IMR-90 (cell line): ENCODE measurements at regions not wholly inside any gene's neighbourhood (a gene's known extent, or its start where the extent isn't known, plus 50 kb on each side); places are given as distances from the start of the nearest gene placed in this dataset.

Experiments used
- ATAC-seq: fragments of 200-7000 bp; cut with Tn5 transposase; 2 replicates; pipeline ENCODE4 v1.9.1; 2020; ENCODE audit warnings: low read depth, mild to moderate bottlenecking, moderate library complexity
- BruUV-seq: library from RNA; stranded (reverse); fragments of 400-500 nt; replicated peaks from 2 replicates; lab custom pipeline; 2021; lab: Mats Ljungman, UMichigan
- CTCF ChIA-PET: fragments of 300-600 bp; formaldehyde crosslinking; extraction: SDS; loops from one replicate; lab custom pipeline; 2021; ENCODE audit warnings: antibody characterized with exemption; lab: Yijun Ruan, JAX
- POLR2A ChIA-PET: fragments of 300-600 bp; sonication (Branson Sonifier 250); formaldehyde crosslinking; loops from one replicate; lab custom pipeline; 2022; ENCODE audit warnings: antibody characterized with exemption; ENCODE audit not compliant: unreplicated experiment; lab: Charles Lee
- DNase-seq: peaks from one replicate; pipeline ENCODE4 v3.0.0; 2013
- H2AFZ ChIP-seq: replicated peaks from 2 replicates; pipeline ENCODE3; 2013; ENCODE audit warnings: low read length, mild to moderate bottlenecking; ENCODE audit not compliant: poor library complexity
- H2AK5ac ChIP-seq: 2 replicates; pipeline ENCODE4 v1.6.1; 2013; ENCODE audit warnings: low read depth, low read length, inconsistent platforms
- H2AK9ac ChIP-seq: replicated peaks from 2 replicates; pipeline ENCODE3; 2013; ENCODE audit warnings: mild to moderate bottlenecking, low read depth, low read length, moderate library complexity; ENCODE audit not compliant: poor library complexity
- H2BK120ac ChIP-seq: 2 replicates; pipeline ENCODE4 v1.6.1; 2013; ENCODE audit warnings: low read depth, low read length, inconsistent platforms
- H2BK15ac ChIP-seq: 3 replicates; pipeline ENCODE4 v1.6.1; 2013; ENCODE audit warnings: low read depth, low read length, inconsistent platforms
- H2BK20ac ChIP-seq: 2 replicates; pipeline ENCODE4 v1.6.1; 2013; ENCODE audit warnings: low read depth, mild to moderate bottlenecking, inconsistent platforms, low read length, moderate library complexity
- H2BK5ac ChIP-seq: 2 replicates; pipeline ENCODE4 v1.6.1; 2013; ENCODE audit warnings: mild to moderate bottlenecking, low read depth, low read length, inconsistent platforms; ENCODE audit not compliant: poor library complexity, severe bottlenecking
- H3K14ac ChIP-seq: replicated peaks from 2 replicates; pipeline ENCODE4 v1.6.1; 2013; ENCODE audit warnings: low read depth, low read length, inconsistent platforms
- H3K18ac ChIP-seq: 2 replicates; pipeline ENCODE4 v1.6.1; 2013; ENCODE audit warnings: low read depth, low read length, control low read depth
- H3K23ac ChIP-seq: 2 replicates; pipeline ENCODE4 v1.6.1; 2013; ENCODE audit warnings: low read depth, low read length, inconsistent platforms
- H3K27ac ChIP-seq: 2 replicates; pipeline ENCODE4 v1.5.1; 2013; ENCODE audit warnings: mild to moderate bottlenecking, control low read depth, low read length; ENCODE audit not compliant: insufficient read depth
- H3K27me3 ChIP-seq: 2 replicates; pipeline ENCODE4 v1.6.1; 2013; ENCODE audit warnings: low read length; ENCODE audit not compliant: control insufficient read depth, insufficient read depth
- H3K36me3 ChIP-seq: 2 replicates; pipeline ENCODE4 v1.6.1; 2013; ENCODE audit warnings: low read length, mixed read lengths; ENCODE audit not compliant: control insufficient read depth, insufficient read depth
- H3K4ac ChIP-seq: 2 replicates; pipeline ENCODE4 v1.6.1; 2013; ENCODE audit warnings: low read depth, low read length, inconsistent platforms
- H3K4me1 ChIP-seq: 2 replicates; pipeline ENCODE4 v1.6.1; 2013; ENCODE audit warnings: low read length, mixed read lengths; ENCODE audit not compliant: control insufficient read depth, insufficient read depth
- H3K4me2 ChIP-seq: 2 replicates; pipeline ENCODE4 v1.6.1; 2013; ENCODE audit warnings: low read depth, mild to moderate bottlenecking, control low read depth, low read length, moderate library complexity
- H3K4me3 ChIP-seq: 2 replicates; pipeline ENCODE4 v1.5.1; 2013; ENCODE audit warnings: low read depth, mild to moderate bottlenecking, control low read depth, low read length, moderate library complexity; ENCODE audit not compliant: insufficient read depth
- H3K56ac ChIP-seq: 2 replicates; pipeline ENCODE4 v1.6.1; 2013; ENCODE audit warnings: low read length, inconsistent platforms; ENCODE audit not compliant: insufficient read depth; ENCODE audit errors: extremely low read depth
- H3K79me1 ChIP-seq, 2 experiments: 2 replicates each; pipeline ENCODE4 v1.6.1; 2013; ENCODE audit warnings: low read length in 2 of 2, inconsistent platforms in 1 of 2, low read depth in 1 of 2
- H3K9ac ChIP-seq: 2 replicates; pipeline ENCODE4 v1.6.1; 2013; ENCODE audit warnings: low read depth, low read length, control low read depth
- H3K9me1 ChIP-seq: 2 replicates; pipeline ENCODE4 v1.6.1; 2013; ENCODE audit warnings: low read length, inconsistent platforms; ENCODE audit not compliant: insufficient read depth
- H3K9me3 ChIP-seq: 2 replicates; pipeline ENCODE4 v1.6.1; 2013; ENCODE audit warnings: low read length; ENCODE audit not compliant: control insufficient read depth, insufficient read depth
- H4K20me1 ChIP-seq: 2 replicates; pipeline ENCODE4 v1.6.1; 2013; ENCODE audit warnings: low read length, inconsistent platforms; ENCODE audit not compliant: insufficient read depth
- H4K5ac ChIP-seq: 2 replicates; pipeline ENCODE4 v1.6.1; 2013; ENCODE audit warnings: mild to moderate bottlenecking, low read depth, low read length, control low read depth
- H4K8ac ChIP-seq, 2 experiments: 2 replicates each; pipeline ENCODE4 v1.6.1; 2013; ENCODE audit warnings: low read depth in 2 of 2, low read length in 2 of 2, control low read depth in 1 of 2, inconsistent platforms in 1 of 2
- H4K91ac ChIP-seq: 2 replicates; pipeline ENCODE4 v1.6.1; 2013; ENCODE audit warnings: low read depth, low read length, inconsistent platforms; ENCODE audit not compliant: insufficient read depth
- BHLHE40 ChIP-seq: fragments of 150-350 bp; IDR thresholded peaks from 2 replicates; pipeline ENCODE4 v1.6.1; 2016; ENCODE audit warnings: mild to moderate bottlenecking, low read depth, low read length
- CEBPB ChIP-seq: IDR thresholded peaks from 2 replicates; pipeline ENCODE4 v1.6.1; 2012; ENCODE audit warnings: low read depth, low read length, improper control_type of control experiment
- CHD1 ChIP-seq: IDR thresholded peaks from 2 replicates; pipeline ENCODE4 v1.6.1; 2012; ENCODE audit warnings: low read depth, low read length, improper control_type of control experiment
- CTCF ChIP-seq: conservative IDR thresholded peaks from 2 replicates; pipeline ENCODE4 v1.5.1; 2012; ENCODE audit warnings: mild to moderate bottlenecking, low read depth, low read length, improper control_type of control experiment
- ELK1 ChIP-seq: fragments of 150-350 bp; IDR thresholded peaks from 2 replicates; pipeline ENCODE4 v1.6.1; 2016; ENCODE audit warnings: low read depth, mild to moderate bottlenecking, low read length, moderate library complexity, borderline replicate concordance
- FOS ChIP-seq: fragments of 150-350 bp; IDR thresholded peaks from 2 replicates; pipeline ENCODE4 v1.6.1; 2016; ENCODE audit warnings: low read depth, low read length
- MAFK ChIP-seq: IDR thresholded peaks from 2 replicates; pipeline ENCODE4 v1.6.1; 2012; ENCODE audit warnings: low read depth, low read length, improper control_type of control experiment
- MAZ ChIP-seq: IDR thresholded peaks from 2 replicates; pipeline ENCODE4 v1.6.1; 2012; ENCODE audit warnings: low read depth, mild to moderate bottlenecking, low read length, improper control_type of control experiment, moderate library complexity, borderline replicate concordance
- MXI1 ChIP-seq: IDR thresholded peaks from 2 replicates; pipeline ENCODE4 v1.6.1; 2012; ENCODE audit warnings: low read depth, mild to moderate bottlenecking, low read length, moderate library complexity, borderline replicate concordance
- NFE2L2 ChIP-seq: fragments of 150-350 bp; IDR thresholded peaks from 2 replicates; pipeline ENCODE4 v1.6.1; 2016; ENCODE audit warnings: low read depth, mild to moderate bottlenecking, low read length
- POLR2A ChIP-seq: IDR thresholded peaks from 2 replicates; pipeline ENCODE4 v1.6.1; 2012; ENCODE audit warnings: mild to moderate bottlenecking, low read depth, low read length
- RAD21 ChIP-seq: IDR thresholded peaks from 2 replicates; pipeline ENCODE4 v1.6.1; 2012; ENCODE audit warnings: low read length, improper control_type of control experiment
- RCOR1 ChIP-seq: IDR thresholded peaks from 2 replicates; pipeline ENCODE4 v1.6.1; 2012; ENCODE audit warnings: mild to moderate bottlenecking, low read length, improper control_type of control experiment; ENCODE audit not compliant: insufficient replicate concordance
- RFX5 ChIP-seq: IDR thresholded peaks from 2 replicates; pipeline ENCODE4 v1.8.0; 2012; ENCODE audit warnings: low read depth, mild to moderate bottlenecking, low read length, moderate library complexity
- SMC3 ChIP-seq: fragments of 150-350 bp; IDR thresholded peaks from 2 replicates; pipeline ENCODE4 v1.6.1; 2016; ENCODE audit warnings: low read depth, mild to moderate bottlenecking, antibody characterized with exemption, low read length, moderate library complexity
- USF2 ChIP-seq: fragments of 150-350 bp; IDR thresholded peaks from 2 replicates; pipeline ENCODE4 v1.6.1; 2017; ENCODE audit warnings: mild to moderate bottlenecking, antibody characterized with exemption, low read length, low read depth
- dilution Hi-C: fragments of 300-500 bp; cut with HindIII; formaldehyde crosslinking; loops from one replicate; pipeline ENCODE4 v1.14.3; 2018; ENCODE audit warnings: low sequenced_read_pairs; ENCODE audit not compliant: unreplicated experiment
- in situ Hi-C: fragments of 300-500 bp; cut with MboI; formaldehyde crosslinking; loops from 3 replicates; pipeline ENCODE4 v1.14.3; 2019; ENCODE audit warnings: low sequenced_read_pairs, inconsistent platforms, mixed read lengths
- intact Hi-C: fragments of 100-400 bp; cut with micrococcal nuclease; formaldehyde crosslinking; loops from 2 replicates; pipeline ENCODE4 v1.10.0; 2022

- Histone ChIP-seq H3K9me3 (peaks cover 6% of the 10 kb centered on the region; the same call in 1 of the 2 replicates), H3K23ac (no peak overlapping the region), H3K4me3 (no peak overlapping the region), H3K14ac (no peak overlapping the region), H4K8ac (no peak overlapping the region), H2BK5ac (no peak overlapping the region), H2AK5ac (no peak overlapping the region), H4K5ac (no peak overlapping the region), H3K4me2 (no peak overlapping the region), H2BK15ac (no peak overlapping the region), H4K20me1 (no peaks in the 10 kb centered on the region), H3K9ac (no peak overlapping the region), H3K79me1 (no peaks in the 10 kb centered on the region), H3K56ac (no peak overlapping the region), H2AFZ (no peak overlapping the region), H2BK120ac (no peak overlapping the region), H3K27me3 (no peaks in the 10 kb centered on the region), H3K36me3 (no peaks in the 10 kb centered on the region), H2BK20ac (no peak overlapping the region), H3K18ac (no peak overlapping the region), H2AK9ac (no peak overlapping the region), H3K4me1 (no peaks in the 10 kb centered on the region), H4K91ac (no peak overlapping the region), H3K4ac (no peak overlapping the region), H3K9me1 (no peaks in the 10 kb centered on the region), H3K27ac (no peak overlapping the region)
- in situ Hi-C loops (no loop called here), dilution Hi-C loops (no loop called here), intact Hi-C loops (no loop called here)
- BruUV-seq = no TSS peak
- DNase-seq = no peak
- TF ChIP-seq MAZ = no peak
- no peak for TF ChIP-seq CEBPB
- TF ChIP-seq POLR2A = no peak
- TF ChIP-seq MAFK = no peak
- no peak for TF ChIP-seq RFX5
- TF ChIP-seq BHLHE40 = no peak
- TF ChIP-seq USF2 = no peak
- TF ChIP-seq CHD1 = no peak
- no peak for TF ChIP-seq NFE2L2
- no peak for TF ChIP-seq FOS
- TF ChIP-seq SMC3 = no peak
- no peak for TF ChIP-seq MXI1
- TF ChIP-seq CTCF = no peak
- TF ChIP-seq RAD21 = no peak
- no peak for TF ChIP-seq RCOR1
- TF ChIP-seq ELK1 = no peak
- ChIA-PET CTCF (no interaction called here), POLR2A (no interaction called here)
- no peak for ATAC-seq
Observed at GRCh38 chr9:106085479-106085878, 391.1 kb downstream of the TMEM38B start.
